GM23338 (cell line): ENCODE measurements at regions not wholly inside any gene's neighbourhood (a gene's known extent, or its start where the extent isn't known, plus 50 kb on each side); places are given as distances from the start of the nearest gene placed in this dataset.

ENCODE experiments used
- ATAC-seq: fragments of 200-7000 bp; cut with Tn5 transposase; 3 replicates; pipeline ENCODE4 v1.9.1; 2020
- DNase-seq: peaks from one replicate; pipeline ENCODE4 v3.0.0-alpha.2; 2015; ENCODE audit warnings: low spot score
- H2AFZ ChIP-seq: fragments of 200-600 bp; sonication (generic); 2 replicates; pipeline ENCODE4 v1.8.0; 2016; ENCODE audit warnings: antibody characterized with exemption, mild to moderate bottlenecking, moderate library complexity
- H3F3A ChIP-seq: fragments of 200-600 bp; sonication (generic); replicated peaks from 2 replicates; pipeline ENCODE4 v1.8.0; 2017; ENCODE audit warnings: antibody characterized with exemption, mixed run types, low read depth
- H3K27ac ChIP-seq: fragments of 200-600 bp; sonication (generic); 2 replicates; pipeline ENCODE4 v1.6.1; 2016; ENCODE audit warnings: low read depth
- H3K27me3 ChIP-seq: fragments of 200-600 bp; sonication (generic); 2 replicates; pipeline ENCODE4 v1.8.0; 2016; ENCODE audit warnings: mild to moderate bottlenecking, mixed run types, moderate library complexity; ENCODE audit not compliant: insufficient read depth
- H3K36me3 ChIP-seq: fragments of 200-600 bp; sonication (generic); 2 replicates; pipeline ENCODE4 v1.8.0; 2016; ENCODE audit warnings: mild to moderate bottlenecking; ENCODE audit not compliant: insufficient read depth
- H3K4me1 ChIP-seq: fragments of 200-600 bp; sonication (generic); 2 replicates; pipeline ENCODE4 v1.8.0; 2016; ENCODE audit warnings: mild to moderate bottlenecking, moderate library complexity; ENCODE audit not compliant: insufficient read depth
- H3K4me2 ChIP-seq: fragments of 200-600 bp; sonication (generic); 2 replicates; pipeline ENCODE4 v1.7.1; 2017; ENCODE audit warnings: mixed run types
- H3K4me3 ChIP-seq: fragments of 200-600 bp; sonication (generic); 2 replicates; pipeline ENCODE4 v1.6.1; 2016; ENCODE audit warnings: mixed run types
- H3K79me2 ChIP-seq: fragments of 200-600 bp; sonication (generic); replicated peaks from 2 replicates; pipeline ENCODE4 v1.8.0; 2017; ENCODE audit warnings: mild to moderate bottlenecking; ENCODE audit not compliant: insufficient read depth
- H3K9me2 ChIP-seq: fragments of 200-600 bp; sonication (generic); 2 replicates; pipeline ENCODE4 v1.8.0; 2017; ENCODE audit not compliant: insufficient read depth
- H4K20me1 ChIP-seq: fragments of 200-600 bp; sonication (generic); replicated peaks from 2 replicates; pipeline ENCODE4 v1.8.0; 2017; ENCODE audit warnings: mild to moderate bottlenecking; ENCODE audit not compliant: insufficient read depth
- H3K27ac Mint-ChIP-seq: 2 replicates; pipeline ENCODE4 v1.8.0; 2020; ENCODE audit warnings: inconsistent platforms, mild to moderate bottlenecking, moderate library complexity, mixed read lengths
- H3K27me3 Mint-ChIP-seq: 3 replicates; pipeline ENCODE4 v1.8.0; 2022; ENCODE audit warnings: low read depth, mild to moderate bottlenecking, moderate library complexity, mixed read lengths, inconsistent platforms; ENCODE audit not compliant: insufficient read depth, poor library complexity
- H3K36me3 Mint-ChIP-seq: 3 replicates; pipeline ENCODE4 v1.8.0; 2021; ENCODE audit warnings: low read depth, mild to moderate bottlenecking, inconsistent platforms, moderate library complexity, mixed read lengths
- H3K4me1 Mint-ChIP-seq: 3 replicates; pipeline ENCODE4 v1.8.0; 2020; ENCODE audit warnings: mild to moderate bottlenecking, inconsistent platforms, mixed read lengths
- H3K4me3 Mint-ChIP-seq: 3 replicates; pipeline ENCODE4 v1.8.0; 2021; ENCODE audit warnings: moderate library complexity, mild to moderate bottlenecking, inconsistent platforms, mixed read lengths
- H3K9me3 Mint-ChIP-seq: 3 replicates; pipeline ENCODE4 v1.8.0; 2020; ENCODE audit warnings: moderate library complexity, mild to moderate bottlenecking, inconsistent platforms, mixed read lengths
- CREB1 ChIP-seq: fragments of 250-450 bp; sonication (Bioruptor Pico); IDR thresholded peaks from 2 replicates; pipeline ENCODE4 v1.5.0; 2020; ENCODE audit warnings: low read depth, mild to moderate bottlenecking, moderate library complexity
- ETS1 ChIP-seq: IDR thresholded peaks from 2 replicates; pipeline ENCODE4 v1.6.1; 2016; ENCODE audit warnings: antibody characterized with exemption
- EZH2phosphoT487 ChIP-seq: fragments of 200-600 bp; sonication (generic); IDR thresholded peaks from one replicate; pipeline ENCODE4 v1.8.1; 2018; ENCODE audit warnings: antibody characterized with exemption; ENCODE audit not compliant: unreplicated experiment
- STAT1 ChIP-seq: IDR thresholded peaks from one replicate; pipeline ENCODE4 v1.6.1; 2016; ENCODE audit warnings: antibody characterized with exemption; ENCODE audit not compliant: unreplicated experiment
- ZNF114 ChIP-seq: fragments of 250-450 bp; sonication (Bioruptor Pico); IDR thresholded peaks from 2 replicates; pipeline ENCODE4 v1.5.0; 2020; ENCODE audit warnings: mild to moderate bottlenecking, moderate library complexity
- ZNF331 ChIP-seq: fragments of 250-450 bp; sonication (Bioruptor Pico); IDR thresholded peaks from 2 replicates; pipeline ENCODE4 v1.5.0; 2020; ENCODE audit warnings: low read depth, mild to moderate bottlenecking, moderate library complexity
- ZNF462 ChIP-seq: fragments of 250-450 bp; sonication (Bioruptor Pico); IDR thresholded peaks from 2 replicates; pipeline ENCODE4 v1.5.0; 2020; ENCODE audit warnings: mild to moderate bottlenecking, moderate library complexity
- TF ChIP-seq, protein P1 (sequence below), 2 experiments: fragments of 200-600 bp in 1 of 2; sonication (generic) in 1 of 2; conservative IDR thresholded peaks; 2 replicates each; pipeline versions ENCODE4 v1.5.1 to v1.6.1; 2016 to 2017; ENCODE audit warnings: antibody characterized with exemption in 2 of 2, low read depth in 2 of 2, mild to moderate bottlenecking in 2 of 2, moderate library complexity in 1 of 2

- TF ChIP-seq ETS1 (no peak), ZNF462 (CRISPR knock-in tag) (no peak)
Observed at GRCh38 chr3:22007368-22007767, 256.4 kb upstream of the ZNF385D start (continued).

DNA sequence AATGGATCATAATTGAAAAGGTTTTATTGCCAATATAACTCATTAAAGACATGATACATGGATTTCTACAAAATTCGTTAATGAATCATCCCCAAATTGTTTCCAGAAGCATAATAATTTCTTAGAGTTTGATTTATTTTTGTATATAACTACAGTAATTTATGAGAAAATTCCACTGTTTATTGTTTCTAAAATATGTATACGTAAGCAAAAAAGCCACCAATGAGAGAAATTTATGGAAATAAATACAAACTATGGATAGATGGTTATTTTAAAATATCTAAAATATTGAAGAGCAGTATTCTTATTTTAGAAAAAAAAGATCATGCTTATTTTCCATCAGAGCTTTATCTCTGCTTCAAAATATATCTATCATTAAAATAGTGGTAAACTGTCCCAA lies 260.0 kb upstream of the ZNF385D start:
- Histone ChIP-seq H4K20me1 (no peaks in the 10 kb centered on the region), H3F3A (no peaks in the 10 kb centered on the region), H3K36me3 (no peaks in the 10 kb centered on the region), H3K4me1 (no peaks in the 10 kb centered on the region), H3K27me3 (no peaks in the 10 kb centered on the region), H3K79me2 (no peaks in the 10 kb centered on the region), H3K9me2 (no peaks in the 10 kb centered on the region), H3K27ac (no peak overlapping the region), H2AFZ (no peak overlapping the region), H3K4me2 (no peak overlapping the region), H3K4me3 (no peak overlapping the region)
- no peak for DNase-seq
- no peak for ATAC-seq
- Mint-ChIP-seq H3K27ac (no peak overlapping the region), H3K9me3 (no peaks in the 10 kb centered on the region; the same call in 2 of the 3 replicates), H3K4me1 (peaks cover under 1% of the 10 kb centered on the region; the same call in 2 of the 3 replicates), H3K4me3 (no peak overlapping the region), H3K36me3 (no peaks in the 10 kb centered on the region), H3K27me3 (no peaks in the 10 kb centered on the region)
- TF ChIP-seq STAT1, result no peak
- no peak for TF ChIP-seq ZNF114 (CRISPR knock-in tag)
- TF ChIP-seq, protein P1, sequence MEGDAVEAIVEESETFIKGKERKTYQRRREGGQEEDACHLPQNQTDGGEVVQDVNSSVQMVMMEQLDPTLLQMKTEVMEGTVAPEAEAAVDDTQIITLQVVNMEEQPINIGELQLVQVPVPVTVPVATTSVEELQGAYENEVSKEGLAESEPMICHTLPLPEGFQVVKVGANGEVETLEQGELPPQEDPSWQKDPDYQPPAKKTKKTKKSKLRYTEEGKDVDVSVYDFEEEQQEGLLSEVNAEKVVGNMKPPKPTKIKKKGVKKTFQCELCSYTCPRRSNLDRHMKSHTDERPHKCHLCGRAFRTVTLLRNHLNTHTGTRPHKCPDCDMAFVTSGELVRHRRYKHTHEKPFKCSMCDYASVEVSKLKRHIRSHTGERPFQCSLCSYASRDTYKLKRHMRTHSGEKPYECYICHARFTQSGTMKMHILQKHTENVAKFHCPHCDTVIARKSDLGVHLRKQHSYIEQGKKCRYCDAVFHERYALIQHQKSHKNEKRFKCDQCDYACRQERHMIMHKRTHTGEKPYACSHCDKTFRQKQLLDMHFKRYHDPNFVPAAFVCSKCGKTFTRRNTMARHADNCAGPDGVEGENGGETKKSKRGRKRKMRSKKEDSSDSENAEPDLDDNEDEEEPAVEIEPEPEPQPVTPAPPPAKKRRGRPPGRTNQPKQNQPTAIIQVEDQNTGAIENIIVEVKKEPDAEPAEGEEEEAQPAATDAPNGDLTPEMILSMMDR (conservative IDR thresholded peaks at IDR 0.05; ENCODE audit: low read depth in 2 of 2), result no peak
- no peak for TF ChIP-seq CREB1 (CRISPR knock-in tag)
- no peak for TF ChIP-seq ETS1
- no peak for TF ChIP-seq ZNF331 (CRISPR knock-in tag)
- no peak for TF ChIP-seq EZH2phosphoT487
